GM21381 (cell line): ENCODE measurements at regions not wholly inside any gene's neighbourhood (a gene's known extent, or its start where the extent isn't known, plus 50 kb on each side); places are given as distances from the start of the nearest gene placed in this dataset.

Experiments
- ATAC-seq: cut with Tn5 transposase; IDR thresholded peaks from one replicate; pipeline ENCODE4 v1.9.1; 2021; ENCODE audit warnings: mild to moderate bottlenecking, moderate library complexity; ENCODE audit not compliant: unreplicated experiment

DNA sequence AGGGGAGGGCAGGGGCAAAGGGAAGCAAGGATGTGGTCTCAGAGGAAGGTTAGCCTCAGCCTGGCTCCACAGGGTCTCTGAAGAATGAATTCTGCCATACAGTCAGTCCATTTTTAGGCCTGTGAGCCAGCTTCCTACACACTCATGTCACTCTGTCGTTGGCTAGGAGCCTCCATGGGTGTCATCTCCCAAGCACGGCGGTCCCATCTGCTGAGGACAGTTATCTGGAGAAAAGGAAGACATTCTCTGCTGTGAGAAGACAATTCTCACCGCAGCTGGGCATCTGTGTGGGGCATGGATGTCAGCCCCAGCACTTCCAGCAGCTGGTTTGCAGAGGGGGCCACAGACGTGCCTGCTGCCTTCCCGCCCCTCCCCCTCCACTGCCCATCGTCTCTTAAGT is 167.6 kb downstream of the LINC00237 start:
- ATAC-seq = no peak

DNA sequence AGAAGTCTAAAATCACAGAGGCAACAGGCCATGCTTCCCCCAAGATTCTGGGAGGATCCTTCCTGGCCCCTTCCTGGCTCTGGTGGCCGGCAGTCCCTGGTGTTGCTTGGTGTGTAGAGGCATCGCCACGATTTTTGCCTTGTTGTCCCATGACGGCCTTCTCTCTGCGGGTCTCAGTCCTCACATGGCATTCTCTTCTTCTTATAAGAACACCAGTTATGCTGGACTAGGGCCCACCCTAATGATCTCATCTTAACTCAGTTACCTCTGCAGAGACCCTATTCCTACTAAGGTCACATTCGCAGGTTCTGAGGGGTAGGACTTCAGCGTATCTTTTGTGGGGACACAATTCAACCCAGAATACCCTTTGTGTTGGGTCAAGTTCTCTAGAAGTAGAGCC is 168.0 kb downstream of the LINC00237 start:
- ATAC-seq = no peak

DNA sequence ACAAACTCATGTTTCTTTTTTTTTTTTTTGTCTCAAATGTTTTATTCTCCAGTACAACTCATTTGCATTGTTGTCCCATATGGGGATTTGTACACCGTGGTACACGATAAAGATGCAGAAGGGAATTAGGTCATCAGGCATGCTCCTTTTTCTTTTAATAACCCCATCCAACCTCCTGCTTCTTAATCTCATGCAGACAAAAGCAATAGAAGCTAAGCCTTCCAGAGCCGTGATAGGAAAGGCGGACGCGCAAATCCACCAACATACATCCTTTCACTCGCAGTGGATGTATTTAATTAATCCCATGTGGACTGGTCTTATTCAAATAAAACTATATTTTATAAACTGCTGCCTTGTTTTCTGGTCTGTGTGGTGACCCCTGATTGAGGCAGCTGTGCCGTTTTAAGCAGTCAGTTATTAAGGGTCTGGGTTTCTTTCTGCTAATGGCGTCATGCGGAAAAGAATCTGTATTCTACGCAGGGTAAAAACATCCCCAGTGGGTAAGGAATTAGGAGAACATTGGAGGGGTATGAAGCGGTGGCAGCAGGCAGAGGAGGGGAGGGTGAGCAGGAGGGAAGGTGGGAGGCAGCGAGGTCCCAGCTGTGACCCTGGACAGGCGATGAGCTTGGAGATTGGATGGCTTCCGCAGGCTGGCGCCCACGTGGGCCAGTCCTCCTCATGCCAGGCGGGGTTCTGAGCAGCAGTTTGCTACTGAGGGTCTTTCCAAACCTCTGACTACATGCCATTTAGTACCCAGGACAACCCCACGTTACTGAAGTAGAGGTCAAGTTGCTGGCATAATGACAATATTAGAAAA is 172.8 kb downstream of the LINC00237 start:
- no peak for ATAC-seq

DNA sequence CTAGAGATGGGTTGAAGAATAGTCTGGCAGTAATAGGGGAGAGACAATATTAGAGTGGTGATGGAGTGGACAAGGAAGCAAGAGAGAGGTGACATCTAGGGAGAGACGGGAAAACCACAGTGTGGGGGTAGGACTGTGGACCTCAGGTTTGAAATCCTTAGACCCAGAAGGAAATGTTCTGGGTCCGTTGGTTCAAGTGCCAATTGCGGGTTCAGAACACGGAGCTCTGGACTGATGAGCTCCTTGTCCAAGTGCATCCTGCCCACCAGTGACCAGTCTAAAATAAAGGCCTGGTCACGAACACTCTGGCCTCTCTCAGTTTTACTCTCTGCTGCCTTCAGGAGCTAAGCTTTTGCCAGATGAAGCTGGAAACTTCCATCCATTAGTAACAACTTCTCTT is 174.0 kb downstream of the LINC00237 start:
- ATAC-seq = no peak

DNA sequence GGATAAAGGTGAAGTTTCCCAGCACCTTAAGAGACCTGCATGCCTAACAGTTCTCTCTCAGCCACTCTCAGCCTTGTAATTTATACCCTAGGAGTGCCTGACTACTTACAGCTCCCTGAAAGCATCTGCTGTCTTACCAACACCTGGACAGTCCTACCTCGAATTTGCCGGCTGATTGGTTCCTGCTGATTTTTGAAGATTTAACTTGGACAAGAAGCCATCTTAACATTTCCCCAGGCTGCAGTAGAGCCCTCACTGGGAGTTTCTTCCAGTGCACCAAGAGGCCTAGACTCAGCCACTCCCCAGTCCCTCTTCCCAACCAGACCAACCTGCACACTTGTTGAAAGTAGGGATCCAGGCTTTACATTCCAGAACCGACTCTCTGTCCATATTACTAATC is 174.5 kb downstream of the LINC00237 start:
- no peak for ATAC-seq

DNA sequence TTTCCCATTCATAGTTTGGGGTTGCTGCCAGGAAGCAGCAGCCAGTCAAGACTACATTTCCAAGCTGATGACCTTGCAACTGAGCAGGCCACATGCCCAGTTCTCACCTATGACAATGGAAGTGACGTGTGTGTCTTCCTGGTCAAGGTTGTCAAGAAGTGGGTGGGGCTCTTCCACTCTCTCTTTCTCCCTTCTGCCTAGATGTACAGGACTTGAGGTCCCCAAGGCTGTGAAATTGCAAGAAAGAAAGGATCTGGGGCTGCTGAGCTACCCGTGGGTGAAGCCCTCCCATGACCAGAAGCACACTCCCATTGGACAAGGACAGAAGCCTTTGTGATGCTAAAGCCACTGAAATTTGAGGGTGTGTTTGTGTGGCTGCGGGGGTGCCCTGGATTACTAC is 175.1 kb downstream of the LINC00237 start:
- no peak for ATAC-seq

DNA sequence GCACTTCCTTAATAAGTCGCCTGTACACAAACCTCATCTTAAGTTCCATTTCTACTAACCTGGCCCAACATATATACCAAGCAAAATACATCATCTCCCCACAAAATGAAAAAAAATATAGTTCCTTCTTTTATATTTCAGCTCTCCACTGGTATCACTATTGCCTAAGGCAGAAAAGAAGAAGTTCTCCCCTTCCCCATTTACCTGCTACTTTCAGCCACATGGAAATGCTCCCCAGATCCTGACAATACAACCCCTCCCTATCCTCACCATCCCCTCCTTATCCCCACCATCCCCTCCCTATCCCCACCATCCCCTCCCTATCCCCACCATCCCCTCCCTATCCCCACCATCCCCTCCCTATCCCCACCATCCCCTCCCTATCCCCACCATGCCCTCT is 175.7 kb downstream of the LINC00237 start:
- no peak for ATAC-seq

DNA sequence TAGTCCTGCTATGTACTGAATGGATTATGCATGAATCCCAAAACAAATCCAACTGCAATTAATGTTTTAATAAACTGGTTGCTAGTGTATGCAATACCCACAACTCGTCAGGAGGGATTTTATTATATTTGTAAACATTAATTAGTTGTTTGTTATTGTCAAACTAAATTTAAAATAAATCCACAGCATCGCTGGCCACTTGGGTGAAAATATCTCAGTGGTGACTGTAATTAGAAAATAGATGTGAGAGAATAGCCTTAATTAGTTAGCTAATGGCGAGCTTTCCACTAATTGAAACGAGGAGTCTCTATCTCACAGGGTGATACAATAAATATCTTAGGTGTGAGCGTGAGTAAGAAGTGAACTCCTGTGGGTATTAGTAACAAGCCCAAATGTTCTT is 176.8 kb downstream of the LINC00237 start:
- ATAC-seq = no peak

DNA sequence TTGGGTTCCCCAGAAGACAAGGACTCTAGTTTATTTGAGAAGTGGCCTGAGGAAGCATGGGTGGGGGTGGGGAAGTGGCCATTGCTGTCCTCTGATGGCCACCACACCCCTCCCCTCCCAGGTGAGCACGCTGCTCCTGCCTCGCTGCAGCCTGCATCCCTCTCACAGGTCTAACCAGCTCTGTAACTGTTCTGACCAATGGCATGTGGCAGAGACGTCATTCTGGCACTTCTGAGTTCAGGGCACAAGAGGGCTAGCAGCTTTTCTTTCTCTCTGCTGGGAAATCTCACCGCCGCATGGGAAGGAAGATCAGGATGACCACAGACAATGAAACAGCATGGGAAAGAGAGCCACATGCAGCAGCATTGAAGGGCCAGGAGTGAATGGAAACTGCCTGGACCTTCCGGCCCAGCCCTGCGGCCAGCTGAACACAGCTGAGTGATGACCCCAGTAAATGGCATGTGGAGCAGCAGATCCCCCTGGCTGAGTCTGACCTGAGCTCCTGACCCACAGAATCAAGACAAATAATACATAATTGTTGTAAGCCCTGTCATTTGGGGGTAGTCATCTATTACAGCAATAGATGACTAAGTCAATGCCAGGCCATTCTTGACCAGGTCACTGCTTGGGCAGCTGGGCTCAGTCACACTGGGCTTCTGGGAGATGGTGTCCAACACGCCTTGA is 179.8 kb downstream of the LINC00237 start:
- ATAC-seq = no peak

DNA sequence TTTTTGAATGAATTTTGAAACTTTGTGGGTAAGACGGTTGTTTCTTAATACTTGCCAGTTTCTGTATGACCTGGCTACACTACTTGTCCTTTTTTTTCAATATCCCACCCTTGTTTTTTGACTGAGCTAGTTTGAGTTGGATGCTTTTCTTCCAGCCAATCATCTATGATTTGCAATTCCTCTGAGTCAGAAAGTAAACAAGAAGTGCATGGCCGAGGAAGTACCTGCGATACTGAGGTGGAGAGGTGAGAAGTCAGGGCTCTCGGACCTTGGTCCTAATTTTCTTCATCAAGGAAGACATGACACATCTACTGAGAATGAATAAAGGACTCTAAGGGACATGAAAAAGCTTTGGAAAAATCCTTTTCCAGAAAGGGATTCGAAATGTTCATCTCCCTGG is 185.7 kb downstream of the LINC00237 start:
- no peak for ATAC-seq

DNA sequence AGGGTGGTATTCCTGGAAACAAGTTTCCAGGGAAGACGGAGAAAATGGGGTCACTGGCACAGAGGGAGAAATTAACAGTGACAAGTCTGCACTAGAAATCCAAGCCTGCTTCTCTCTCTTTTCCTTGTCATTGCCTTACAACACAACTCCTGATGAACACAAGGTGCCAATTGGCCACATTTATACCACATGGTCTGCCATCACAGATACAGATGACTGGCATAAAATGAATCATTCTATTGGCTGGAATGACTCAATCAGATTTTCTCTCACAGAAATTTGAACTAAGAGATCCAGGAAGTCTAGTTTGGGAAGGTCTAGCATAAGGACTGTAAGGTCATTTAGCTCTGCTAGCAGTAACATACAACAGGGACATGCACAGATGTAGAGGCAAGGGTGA is 190.3 kb downstream of the LINC00237 start:
- ATAC-seq = no peak

DNA sequence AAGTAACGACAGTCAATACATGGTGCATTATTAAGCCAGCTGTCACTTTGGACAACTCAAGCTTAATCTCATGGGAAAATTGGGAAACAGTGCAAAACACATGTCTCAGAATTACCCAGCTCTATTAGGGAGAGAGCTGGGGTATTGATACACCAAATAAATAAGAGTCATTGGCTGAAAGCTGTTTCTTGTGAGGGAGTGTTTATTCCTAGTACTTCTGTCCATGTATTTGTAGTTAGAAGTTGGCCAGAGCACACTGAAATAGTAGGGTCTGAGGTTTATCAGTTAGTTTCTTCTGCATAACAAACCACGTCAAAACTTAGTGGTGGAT is 192.0 kb upstream of the RALGAPA2 start:
- ATAC-seq = no peak

DNA sequence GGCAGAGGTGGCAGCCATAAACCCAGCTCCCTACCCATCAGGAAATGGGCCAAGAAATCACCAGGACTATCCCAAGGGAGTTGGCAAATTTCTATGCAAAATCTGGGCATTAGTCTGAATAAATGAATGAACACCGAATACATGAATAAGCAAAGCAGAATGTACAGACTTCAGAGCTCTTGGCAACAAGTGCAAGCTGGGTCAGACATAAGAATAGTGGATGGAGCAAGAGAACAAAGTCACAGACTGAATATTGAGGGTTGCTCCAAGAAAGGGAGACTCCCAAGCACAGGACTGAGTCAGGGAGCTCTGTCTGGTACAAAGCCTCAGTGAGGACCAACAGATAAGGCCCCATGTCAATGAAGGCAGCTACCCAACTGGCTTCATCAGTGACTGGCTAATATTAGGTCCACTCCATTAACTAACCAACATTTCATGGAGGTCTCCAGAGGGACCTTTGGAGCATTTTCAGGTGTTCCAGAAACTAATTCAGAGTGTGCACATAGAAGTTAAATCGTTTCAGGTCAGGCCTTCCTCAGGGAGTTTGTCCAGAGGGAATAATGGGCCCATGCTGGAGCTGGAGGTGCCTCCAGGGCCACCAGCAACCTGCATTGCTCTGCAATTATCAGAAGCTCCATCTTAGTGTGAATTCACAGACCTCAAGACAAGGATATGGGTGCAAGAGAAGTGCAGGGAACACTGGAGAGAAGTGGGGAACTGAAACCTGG is 191.5 kb upstream of the RALGAPA2 start:
- no peak for ATAC-seq

DNA sequence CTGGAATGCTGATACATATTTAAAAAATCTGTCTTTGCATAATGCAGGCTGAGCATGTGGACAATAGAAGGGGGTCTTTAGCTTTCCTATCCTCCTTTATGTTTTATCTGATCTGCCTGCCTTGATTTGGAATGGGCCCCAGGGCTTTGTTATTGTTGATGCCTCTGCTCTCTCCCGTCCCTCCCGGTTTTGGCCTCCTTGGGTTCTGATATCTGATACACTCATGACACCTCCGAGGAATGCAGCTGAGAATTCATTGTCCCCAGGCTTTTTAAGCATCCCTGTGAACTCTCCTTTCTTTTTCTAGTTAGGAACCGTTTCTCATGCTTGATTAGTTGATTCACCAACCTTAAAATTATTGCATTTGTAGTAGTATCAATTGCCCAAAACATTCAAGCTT is 185.5 kb upstream of the RALGAPA2 start:
- ATAC-seq = no peak

DNA sequence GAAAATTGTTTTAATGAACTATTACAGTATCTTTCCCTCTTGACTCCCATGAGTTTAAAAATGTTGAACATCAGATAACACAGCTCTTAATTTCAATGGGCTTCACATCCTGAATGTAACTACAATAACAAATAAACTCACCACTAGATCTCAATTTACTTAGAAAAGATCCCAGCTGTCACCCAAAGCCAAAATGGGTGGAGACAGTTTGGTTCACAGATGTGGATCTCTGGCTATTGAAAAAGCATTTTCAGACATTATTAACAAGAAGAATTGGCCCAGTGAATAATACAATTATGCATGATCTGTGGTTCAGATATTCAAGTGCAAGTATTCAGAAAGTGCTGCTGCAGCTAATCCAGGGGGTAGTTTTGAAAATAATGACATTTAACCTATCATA is 184.7 kb upstream of the RALGAPA2 start:
- ATAC-seq = no peak

DNA sequence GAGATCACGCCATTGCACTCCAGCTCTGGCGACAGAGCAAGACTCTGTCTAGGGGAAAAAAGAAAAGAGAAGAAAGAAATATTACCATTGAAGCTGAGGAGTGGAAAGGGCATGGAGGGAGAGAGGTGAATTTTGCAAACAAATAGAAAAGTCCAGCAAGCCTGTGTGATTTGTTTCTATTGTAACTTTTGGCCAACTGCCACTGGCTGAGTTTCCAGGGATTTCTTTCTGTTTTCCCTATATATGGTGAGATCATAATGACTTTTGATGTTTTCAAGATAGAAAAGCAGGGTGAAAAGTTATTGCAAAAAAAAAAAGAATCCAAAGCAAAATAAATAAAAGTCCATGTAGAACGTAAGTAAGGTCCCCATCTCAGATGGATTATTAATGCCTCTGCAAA is 184.2 kb upstream of the RALGAPA2 start:
- ATAC-seq = no peak

DNA sequence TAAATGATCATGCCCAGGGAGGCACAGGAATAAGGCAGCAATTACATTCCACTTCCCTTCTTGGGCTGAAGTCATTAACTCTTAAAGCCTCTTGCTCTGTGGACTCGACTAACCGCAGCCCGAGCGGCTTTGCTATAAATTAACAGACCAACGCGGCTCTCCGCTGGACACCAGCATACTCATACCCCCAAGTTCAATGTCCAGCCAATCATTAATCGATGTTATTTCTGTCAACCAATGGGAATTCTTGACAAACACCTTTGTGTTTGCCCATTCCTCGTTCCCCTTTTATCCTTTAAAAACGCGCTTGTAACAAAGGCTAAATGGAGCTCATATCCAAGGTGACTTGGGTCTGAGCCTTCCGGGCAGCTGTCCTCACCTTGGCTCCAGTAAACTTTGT is 183.1 kb upstream of the RALGAPA2 start:
- ATAC-seq = no peak

DNA sequence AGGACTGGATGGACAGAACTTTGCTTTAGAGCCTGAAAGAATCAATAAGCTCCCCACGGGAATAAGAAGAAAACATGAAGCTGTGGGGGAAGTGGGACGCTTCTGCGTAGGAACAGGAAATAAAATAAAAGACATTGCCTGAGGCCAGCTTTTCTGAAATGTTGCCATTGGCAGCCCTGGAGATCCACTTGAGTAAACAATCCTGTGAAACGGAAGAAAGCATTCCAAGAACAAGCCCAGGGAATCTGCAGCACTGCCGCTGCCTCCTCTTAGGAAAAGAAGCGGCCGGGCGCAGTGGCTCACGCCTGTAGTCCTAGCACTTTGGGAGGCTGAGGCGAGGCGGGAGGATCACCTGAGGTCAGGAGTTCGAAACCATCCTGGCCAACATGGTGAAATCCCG is 182.3 kb upstream of the RALGAPA2 start:
- ATAC-seq = no peak

DNA sequence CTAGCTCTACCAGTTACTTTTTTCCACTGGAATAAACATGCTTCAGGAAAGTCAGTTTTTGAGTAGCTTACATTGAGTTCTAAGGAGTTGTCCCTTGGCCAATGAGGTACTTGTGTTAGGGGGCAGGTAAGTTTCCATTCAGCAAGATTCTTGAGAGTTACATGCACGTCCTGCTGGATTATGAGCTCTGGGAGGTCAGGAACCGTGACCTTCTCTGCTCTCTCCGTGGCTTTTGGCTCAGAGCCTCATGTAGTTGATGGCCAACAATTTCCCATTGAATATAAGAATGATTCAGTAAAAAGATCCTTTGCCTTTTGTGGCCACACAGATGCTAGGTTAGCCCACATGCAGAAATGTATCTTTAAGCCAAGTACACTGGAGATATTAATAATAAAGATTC is 181.8 kb upstream of the RALGAPA2 start:
- no peak for ATAC-seq

DNA sequence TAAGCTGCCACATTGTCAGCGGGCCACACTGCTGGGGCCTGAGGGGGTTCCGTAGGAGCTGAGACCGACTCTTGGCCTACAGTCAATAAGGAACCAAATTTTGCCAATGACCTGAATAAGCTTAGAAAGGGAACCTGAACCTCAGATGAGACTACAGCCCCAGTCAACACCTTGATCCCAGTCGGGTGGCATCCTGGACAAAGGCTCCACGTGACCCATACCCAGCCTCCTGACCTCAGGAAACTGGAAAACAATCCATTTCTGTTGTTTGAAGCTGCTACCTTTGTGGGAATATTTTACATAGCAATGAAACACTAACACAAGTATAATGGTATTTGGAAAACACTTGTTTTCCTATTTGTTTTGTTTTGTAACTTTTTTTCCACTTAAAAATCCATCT is 179.9 kb upstream of the RALGAPA2 start:
- no peak for ATAC-seq

DNA sequence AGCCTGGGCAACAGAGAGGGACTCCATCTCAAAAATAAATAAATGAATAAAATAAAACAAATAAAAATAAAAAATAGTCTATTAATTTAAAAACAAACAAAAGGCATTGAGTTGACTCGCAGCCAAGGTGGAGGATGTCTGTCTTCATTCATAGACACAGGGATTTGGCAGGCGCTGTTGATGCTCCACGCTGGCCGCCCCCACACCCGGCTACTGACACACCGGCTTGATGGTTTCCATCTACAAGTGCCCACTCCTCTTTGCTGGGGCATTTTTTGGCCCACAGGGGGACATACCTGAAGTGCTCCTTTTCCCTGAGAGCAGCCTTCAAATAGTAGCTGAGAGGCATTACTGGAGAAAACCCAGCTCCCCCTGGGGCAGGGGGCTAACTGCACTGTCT is 178.3 kb upstream of the RALGAPA2 start:
- ATAC-seq = no peak

DNA sequence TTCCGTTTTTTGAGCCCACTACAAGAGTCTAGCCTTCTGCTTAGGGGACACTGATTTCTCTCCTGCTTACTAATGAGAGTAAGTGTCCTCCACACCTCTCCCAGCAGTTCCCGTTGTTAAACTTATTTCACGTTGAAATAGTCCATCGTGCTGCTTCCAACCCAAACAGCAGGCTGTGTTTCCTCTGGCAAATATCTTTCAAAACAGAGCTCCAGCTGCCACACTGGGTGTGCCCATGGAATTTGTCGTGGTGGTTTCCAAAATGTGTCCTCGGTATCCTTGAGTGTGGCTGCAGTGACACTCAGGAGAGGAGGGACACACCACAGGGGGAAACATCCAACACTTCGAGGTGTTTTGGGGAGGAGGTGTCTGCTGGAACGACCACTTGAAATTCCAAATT is 176.5 kb upstream of the RALGAPA2 start:
- no peak for ATAC-seq
